NCI-H82 treated with DMSO at 0.1 percent for 48 hours (cell line): ENCODE measurements at regions not wholly inside any gene's neighbourhood (a gene's known extent, or its start where the extent isn't known, plus 50 kb on each side); places are given as distances from the start of the nearest gene placed in this dataset.

ENCODE experiments used
- DNase-seq: peaks from one replicate; lab custom pipeline; 2025; ENCODE audit not compliant: unreplicated experiment; lab: John Stamatoyannopoulos, UW

DNA sequence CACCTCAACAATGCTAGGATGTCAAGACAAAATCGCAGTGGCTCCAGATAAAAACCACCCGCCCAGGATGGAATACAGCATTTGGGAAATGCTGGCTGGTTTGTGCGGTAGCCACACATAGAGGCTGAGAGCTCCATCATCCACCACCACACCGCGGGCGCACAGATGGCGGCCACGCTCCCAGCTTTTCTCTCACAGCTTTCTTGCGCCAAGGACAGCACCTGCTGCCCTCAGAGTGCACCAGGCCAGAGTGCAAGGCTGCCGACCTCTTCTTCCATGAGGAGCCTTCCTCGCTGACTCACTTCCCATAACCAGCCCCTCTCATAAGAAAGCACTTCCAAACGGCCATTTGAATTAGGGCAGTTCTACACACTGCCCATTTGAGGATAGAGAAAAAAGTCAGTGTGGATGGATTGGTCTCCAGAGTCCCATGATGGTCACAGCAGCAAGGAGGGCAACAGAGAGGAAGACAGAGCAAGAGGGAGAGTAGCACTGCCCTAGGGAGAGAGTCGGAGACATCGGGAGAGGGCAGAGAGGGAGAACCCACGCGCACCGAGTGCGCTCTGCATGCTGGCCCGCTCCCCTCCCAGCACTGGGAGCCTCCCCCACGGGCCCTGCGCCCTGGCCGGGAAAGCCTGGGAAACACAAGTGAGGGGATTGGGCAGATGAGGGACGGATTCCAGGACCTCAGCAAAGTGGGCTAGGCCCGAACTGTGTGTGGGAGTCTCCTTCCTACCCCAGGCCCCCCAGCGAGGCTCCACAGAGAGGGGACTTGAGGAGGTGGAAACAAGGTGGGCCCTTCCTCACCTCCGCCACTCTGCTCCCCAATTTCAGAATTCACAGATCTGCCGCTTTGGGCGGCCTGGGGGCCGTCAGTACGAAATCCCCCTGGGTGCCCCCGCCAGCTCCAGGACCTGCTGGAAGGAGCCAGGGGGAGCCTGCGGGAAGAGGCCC, 156.9 kb downstream of the USP12 start:
- DNase-seq = no peak

DNA sequence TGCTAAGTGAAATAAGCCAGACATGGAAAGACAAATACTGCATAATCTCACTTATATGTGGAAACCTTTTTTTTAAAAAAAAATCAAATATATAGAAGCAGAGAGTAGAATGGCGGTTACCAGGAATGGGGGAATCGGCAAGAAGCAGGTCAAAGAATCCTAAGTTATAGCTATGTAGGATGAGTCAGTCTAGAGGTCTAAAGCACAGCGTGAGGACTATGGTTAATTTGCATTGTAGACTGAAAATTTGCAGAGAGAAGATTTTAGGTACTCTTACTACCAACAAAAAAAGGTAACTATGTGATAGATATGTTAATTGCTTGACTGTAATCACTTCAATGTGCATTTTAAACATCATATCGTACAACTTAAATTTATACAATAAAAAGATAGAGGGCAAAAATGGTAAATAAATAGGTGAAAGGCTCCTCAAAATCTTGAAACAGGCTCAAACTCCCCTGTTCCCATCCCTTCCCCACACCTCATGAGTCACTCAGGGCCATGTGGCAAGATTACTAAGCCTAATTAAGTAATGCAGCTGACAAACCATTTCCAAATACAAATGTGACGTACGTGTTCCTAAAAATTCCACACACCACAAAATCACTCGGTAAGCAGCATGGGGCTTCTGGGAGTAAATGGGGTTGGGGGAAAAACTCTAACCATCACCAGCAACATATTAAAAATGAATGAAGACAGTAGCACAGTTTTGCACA, 159.0 kb downstream of the USP12 start:
- no peak for DNase-seq

DNA sequence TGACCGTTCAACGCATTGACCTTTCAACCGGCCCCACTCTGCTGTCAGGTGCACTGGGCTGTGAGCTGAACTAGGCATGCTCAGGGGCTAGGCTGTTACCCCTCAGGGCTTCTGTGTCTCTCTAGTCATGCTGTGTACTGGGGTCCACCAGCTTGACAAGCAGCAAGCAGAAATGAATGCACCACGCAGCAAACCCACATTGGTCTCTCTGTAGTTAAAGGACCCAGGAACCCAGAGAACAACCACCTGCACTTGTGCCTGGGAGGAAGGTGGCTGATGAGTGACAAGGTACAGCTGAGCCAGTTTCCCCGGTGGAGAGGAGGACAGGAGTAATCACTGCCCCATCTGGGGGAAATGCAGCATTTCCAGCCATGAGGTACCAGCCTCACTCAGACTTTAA, 159.9 kb downstream of the USP12 start:
- no peak for DNase-seq

DNA sequence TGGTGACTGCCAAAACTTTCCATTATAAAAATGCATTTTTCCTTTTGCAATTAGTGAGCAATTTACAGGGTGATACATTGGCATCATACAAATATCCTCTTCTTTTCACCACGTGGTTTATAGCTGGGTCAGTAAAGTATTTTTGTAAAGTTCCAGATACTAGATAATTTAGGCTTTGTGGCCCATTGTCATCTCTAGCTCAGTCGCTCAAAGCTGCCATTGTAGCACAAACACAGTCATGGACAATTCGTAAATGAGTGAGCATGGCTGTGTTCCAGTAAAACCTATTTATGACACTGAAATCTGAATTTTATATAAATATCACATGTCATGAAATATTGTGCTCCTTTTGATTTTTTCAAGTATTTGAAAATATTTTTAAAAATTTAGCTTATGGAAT, 162.9 kb downstream of the USP12 start:
- no peak for DNase-seq

DNA sequence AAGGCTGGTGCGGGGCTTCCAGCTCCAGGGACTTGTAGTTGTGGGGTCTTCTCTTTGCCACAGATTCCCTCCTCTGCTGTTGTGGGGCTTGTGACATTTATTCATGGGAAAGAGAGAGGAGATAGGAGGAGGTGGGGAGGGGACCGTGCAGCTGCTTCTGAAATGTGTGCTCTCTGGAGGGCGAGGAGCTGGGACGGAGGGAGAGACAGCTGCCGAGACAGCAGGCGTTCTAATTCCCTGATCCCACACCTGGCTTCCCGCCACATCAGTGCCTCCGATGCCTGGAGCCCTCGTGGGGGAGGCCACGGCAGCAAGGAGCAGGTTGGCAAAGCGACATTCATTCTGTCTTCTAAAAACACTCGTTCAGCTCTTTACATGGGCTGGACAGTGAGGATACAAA, 164.4 kb downstream of the USP12 start:
- DNase-seq = peak; percentile 16

DNA sequence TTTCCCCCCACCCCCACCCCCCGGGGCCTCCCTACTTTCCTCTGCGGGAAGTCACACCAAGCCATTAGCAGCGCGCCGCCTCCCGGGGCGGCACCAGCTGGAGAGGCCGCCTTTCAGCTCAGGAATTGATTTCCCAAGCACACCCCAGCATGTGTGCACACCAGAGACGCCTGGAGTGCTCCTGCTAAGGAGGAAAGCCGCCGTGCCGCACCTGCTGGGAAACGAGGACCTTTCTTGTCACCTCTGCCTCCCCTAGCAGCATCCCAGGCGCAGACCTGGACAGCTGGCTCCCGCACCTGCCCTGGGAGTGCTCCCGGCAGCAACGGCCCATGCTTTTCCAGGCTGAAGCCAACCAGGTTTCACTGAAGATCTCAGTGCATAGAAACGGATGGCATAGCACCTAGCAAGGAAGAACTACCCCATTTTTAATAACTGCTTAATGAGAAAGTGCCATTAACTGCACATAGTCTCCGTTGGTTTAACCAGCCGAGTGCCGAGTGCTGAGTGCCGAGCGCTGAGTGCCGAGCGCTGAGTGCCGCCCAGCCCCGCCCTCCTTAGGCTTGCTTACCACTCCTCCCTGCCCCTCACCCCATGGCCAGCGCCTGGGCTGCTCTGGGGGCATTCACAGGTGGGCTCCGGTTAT, 165.0 kb downstream of the USP12 start:
- peak; percentile 9 for DNase-seq

DNA sequence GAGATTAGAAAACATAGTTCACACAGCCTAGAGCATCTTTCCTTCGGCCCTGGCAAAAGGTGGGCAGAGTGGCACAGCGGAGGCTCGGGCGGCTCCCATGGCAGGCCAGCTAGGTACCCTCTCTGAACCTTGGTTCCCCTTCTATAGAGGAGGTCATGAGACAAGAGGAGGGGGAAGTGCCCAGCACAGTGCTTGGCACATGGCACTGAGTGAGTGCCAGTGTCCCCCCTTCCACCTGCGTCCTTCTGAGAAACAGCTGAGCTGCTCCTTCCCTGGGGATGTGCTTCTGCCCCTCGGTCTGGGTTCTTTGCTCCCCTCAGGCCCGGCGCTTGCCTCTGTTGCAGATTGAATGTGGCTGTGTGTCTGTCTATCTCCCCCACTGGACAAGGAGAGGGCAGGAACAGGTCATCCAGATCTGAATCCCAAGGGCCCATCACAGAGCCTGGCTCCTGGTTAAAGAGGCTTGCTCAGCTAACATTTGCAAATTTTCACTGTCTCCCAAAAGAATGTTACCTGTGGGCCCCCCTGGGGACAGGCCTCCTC, 165.6 kb downstream of the USP12 start:
- no peak for DNase-seq

DNA sequence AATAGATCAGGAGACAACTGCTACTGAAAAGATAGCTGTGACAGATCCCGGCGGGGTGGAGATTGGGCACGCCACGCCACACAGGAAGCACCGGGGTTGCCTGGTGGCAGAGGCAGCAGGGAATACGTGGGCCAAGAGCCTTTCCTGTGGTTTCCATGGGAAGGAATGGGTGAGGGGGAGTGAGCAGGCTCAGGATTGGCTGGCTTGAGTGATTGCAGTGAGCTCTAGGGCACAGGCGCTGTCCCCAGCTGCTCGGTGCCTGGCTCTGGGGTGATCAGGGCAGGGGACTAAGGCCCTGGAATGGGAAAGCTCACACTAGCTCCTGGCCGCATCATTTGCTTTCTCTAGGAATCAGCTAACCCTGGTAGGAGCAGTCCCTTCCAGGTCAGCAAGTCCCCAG, 166.1 kb downstream of the USP12 start:
- no peak for DNase-seq

DNA sequence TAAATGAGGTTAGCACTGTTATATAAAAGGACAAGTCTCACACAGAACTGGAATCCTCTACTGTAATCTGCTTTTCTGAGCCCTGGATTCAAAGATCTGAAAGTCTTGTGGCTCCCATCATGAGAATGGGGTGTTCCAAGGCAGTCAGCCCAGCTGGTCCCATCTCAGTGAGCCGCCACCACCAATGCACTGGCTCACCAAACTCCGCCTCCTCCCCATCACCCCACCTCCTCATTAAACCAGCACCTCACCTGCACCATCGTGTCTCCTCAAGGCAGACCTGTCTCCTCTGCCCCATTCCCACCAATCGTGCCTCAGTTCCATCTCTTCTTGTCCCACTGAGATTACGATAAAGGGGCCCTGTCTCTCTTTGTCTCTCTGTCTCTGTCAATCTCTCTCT, 166.7 kb downstream of the USP12 start:
- DNase-seq = no peak

DNA sequence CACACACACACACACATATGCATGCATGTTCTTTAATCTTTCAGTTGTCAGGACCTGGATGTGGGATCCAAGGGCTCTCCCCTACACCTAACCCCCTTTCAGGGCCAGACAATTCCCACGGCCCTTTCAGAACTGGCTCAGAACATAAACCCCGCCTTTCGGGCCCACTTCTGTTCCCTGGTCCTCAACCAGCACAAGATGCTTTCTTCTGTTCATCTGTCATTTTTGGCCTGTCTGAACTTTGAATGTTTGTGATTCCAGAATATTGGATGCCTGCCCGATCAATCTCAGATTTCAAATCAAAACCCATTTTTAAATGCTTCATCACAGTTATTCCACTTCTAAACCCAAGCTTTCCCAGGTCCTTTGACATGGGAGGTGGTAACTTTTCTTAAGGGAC, 167.3 kb downstream of the USP12 start:
- no peak for DNase-seq

DNA sequence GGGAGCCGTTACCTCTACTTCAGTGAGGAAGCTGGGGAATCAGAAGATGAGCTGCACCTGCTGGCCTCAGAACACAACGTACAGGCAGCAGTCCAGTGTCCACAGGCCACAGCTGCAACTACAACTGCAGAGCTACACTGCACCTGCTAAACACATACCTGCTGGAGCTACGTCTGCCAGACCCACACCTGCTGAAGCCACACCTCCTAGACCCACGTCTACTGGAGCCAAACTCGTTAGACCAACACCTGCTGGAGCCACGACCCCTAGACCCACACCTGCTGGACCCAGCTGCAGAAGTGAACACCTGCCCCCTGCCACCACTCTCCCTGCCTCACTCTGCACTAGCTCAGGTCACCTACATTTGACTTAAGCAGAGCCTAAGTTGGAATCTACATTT, 169.9 kb downstream of the USP12 start:
- DNase-seq = no peak

DNA sequence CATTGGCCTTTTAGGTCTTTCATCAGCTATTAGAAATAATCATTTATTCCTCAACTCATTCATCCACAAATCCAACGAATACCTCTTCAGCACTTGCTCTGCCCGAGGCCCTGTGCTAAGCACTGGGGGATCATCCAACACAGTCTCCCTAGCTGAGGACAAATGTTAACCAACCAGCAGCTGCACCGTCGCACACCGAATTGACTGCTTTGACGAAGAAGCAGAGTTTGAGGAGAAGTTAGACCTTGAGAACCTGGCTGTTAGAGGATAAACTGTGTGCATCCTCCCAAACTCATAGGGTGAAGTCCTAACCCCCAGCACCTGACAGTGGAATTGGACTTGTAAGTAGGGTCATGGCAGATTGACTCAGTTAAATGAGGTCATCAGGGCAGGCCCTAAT, 170.9 kb downstream of the USP12 start:
- no peak for DNase-seq

DNA sequence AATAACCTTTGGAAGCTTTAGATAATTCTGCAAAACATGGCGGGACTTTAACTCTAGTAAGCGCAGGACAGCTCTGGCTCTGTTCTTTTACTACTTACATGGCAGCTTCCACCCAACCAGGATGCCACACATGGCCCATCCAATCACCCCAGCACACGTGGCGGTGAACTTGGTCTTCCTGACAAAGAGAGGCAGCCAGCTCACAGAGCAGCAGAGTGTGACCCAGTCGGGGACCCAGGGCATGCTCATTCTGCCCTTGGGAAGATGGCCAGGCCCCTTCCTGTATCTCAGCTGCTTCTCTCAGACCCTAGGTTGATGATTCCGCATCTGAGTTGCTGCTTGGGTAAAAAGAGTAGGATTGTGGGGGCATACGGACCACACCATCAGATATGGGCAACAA, 172.1 kb downstream of the USP12 start:
- DNase-seq = no peak

DNA sequence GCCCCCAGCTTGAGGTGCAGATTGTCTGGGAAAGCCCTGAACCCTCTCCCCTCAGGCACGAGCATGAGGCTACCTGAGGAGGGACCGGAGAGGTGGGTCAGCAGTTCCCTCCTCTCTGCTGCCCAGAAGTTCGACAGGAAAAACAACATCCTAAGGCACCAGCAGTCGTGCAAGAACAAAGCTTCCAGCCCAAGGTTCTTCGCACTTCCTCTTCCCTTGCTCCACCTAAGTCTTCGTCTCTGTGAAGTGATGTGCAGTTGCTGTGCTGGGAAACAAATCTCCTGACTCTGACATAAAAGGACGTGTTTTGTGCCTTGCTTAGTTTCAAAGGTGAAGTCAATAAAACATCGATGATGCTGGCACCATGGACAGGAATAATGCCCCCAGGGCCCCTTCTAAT, 173.3 kb downstream of the USP12 start:
- DNase-seq = no peak

DNA sequence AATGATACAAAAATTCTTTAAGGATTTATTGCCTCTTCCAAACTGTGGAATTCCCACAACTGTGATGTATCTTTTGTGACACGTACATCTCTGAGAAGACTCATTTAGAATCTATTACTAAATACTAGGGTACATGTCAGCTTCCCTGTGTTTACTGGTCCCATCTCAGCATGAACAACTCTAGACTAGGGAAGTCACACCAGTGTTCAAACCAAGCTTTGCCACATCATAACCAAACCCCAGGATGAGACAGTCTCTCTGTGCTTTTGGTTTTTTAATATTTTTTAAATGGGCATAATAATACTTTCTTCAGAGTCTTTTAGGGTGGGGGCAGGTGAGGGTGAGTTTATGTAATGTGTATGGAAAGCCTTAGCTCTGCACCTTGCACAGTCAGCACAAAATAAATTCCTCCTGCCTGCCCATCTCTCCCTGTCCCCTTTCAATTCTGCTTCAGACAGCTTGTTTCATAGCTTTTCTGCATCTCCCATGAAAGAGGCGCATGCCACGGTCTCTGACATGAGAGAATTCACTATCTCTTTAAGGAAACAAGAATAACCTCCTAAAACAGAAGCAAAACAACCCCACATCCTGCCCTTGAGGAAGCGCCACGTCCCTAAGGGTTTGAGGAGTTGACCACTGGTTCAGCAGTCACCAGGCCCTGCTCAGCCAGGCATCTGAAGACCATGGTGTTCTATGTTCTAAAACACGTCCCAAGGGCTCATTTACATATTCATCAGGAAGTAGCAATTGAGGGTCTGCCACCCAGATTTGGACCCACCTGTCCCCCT, 174.5 kb downstream of the USP12 start:
- DNase-seq = no peak

DNA sequence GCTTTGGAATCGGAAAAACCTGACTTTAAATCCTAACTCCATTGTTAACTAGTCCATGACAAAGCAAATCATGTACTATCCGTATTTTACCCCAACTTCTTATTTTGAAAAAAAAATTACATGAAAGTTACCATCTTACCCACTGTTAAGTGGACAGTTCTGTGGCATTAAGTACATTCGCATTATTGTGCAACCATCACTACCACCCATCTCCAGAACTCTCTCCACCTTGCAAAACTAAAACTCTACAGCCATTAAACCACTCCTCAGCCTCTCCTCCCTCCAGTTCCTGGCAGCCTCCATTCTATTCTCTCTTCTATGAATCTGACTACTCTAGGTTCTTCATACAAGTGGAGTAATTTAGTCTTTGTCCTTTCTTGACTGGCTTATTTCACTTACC, 176.5 kb downstream of the USP12 start:
- DNase-seq = no peak

DNA sequence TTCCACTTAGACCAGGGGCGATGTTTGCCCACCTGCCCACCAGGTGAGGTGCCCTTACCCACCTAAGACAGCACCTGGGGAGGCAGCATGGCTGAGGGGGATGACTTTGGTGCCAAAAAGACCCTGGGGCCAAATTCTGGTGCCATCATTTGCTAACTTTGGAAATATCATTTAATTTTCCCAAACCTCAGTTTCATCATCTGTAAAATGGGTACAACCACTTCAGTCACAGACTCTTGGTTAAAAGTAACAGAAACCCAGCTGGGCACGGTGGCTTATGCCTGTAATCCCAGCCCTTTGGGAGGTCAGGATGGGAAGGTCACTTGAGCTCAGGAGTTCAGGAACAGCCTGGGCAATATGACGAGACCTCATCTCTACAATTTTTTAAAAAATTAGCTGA, 177.8 kb downstream of the USP12 start:
- no peak for DNase-seq

DNA sequence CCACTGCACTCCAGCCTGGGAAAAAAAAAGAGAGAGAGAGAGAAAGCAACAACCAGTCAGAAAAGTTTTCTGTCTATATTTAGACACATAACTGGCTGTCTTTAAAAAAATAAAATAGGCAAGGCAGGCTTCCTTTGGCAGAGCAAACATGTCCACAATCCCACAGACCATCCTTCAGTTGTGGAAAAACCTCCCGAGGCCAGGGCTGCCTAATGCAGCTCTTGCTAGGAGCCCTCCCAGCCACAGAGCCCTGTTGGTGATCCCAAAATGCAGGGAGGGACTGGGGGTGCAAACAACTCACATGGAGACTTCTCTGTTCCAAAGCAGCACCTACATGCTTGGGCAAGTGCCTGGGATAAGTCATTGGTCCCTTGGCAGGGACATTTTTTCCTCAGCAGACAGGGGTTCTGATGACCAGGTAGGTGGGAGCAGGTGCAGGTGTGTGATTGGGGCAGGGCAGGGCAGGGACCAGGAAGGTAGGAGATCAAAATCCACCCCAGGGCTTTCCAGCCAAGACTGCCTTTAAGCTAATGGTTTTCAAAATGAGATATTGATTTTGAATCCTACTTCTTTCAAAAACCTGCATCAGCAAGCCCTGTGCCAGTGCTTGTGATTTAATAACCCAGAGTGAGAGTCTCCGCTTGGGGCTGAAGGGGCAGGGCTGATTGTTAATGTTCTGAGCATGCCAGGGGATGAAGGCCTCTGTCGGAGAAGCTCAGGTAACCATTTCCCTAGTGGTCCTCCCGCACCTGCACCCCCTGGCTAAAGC, 178.5 kb downstream of the USP12 start:
- DNase-seq = no peak

DNA sequence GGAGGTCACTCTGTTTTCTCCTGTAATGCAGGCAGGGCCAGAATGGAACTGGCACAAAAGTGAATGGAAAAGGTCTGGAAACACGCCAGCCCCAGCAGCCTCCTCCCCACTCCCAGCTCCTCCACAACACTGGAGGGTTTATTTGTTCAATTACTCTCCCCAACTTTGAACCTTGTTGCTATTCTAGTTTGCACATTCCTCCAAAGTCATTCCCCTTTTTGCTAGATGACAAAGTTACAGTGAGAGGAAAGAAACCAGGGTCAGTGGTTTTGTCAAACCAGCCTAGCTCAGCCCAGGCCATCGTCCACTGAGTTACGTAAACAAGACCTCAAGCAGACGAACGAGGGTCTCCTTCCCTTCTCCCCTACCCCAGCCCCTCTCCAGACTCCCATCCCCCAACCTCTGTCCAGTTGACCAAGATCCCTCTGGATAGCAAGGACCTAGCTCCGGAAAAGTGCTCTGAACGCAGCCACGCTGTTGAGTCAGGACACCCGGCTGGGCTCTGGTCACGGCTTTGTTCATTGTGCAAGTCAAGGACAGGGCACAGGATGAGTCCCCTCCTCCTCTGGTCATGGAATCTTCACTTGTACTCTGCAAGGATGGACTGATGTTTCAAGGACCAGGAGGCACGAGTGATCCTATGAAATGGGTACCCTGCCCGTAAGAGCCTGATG, 180.0 kb downstream of the USP12 start:
- no peak for DNase-seq
